G401.6 (cell line): ENCODE measurements at regions not wholly inside any gene's neighbourhood (a gene's known extent, or its start where the extent isn't known, plus 50 kb on each side); places are given as distances from the start of the nearest gene placed in this dataset.
"Not testable (repeated sequence)": the region's sequence is repeated elsewhere in the genome, so short reads cannot be mapped to it uniquely, and the experiment has no call there.

Source experiments
- FAIRE-seq: peaks from 2 replicates; lab custom pipeline; 2012; peaks lifted over from hg19 to GRCh38; lab: Jason Lieb, UNC

DNA sequence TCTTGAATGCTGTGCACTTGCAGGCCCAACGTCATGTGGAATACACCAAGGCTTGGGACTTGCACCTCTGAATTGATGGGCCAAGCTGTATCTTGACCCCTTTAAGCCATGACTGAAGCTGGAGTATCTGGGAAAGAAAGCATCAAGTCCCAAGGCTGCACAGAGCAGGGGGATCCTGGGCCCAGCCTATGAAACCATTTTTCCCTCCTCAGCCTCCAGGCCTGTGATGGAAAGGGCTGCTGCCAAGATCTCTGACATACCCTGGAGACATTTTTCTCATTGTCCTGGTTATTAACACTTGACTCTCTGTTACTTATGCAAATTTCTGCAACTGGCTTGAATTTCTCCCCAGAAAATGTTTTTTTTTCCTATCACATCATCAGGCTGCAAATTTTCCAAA lies 174.0 kb upstream of the SNX2 start:
- FAIRE-seq, result no peak

DNA sequence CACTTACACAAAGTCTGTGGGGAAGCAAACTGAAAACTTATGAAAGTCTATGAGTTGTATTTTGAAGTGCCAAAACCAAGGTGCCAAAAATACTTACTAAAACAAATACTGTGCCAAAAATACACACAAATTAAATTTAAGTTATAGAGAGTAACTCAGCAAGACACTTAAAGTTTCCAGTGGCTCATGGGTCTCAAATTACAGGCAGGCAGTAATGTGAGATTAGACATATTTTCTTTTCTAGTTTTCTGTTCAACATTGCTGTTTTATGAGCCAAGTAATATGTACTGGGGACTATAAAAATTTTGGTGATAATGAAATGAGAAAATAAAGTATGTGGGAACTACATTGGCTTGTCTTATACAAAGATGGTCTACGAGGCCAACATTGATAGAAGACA lies 172.2 kb upstream of the SNX2 start:
- FAIRE-seq, result no peak

DNA sequence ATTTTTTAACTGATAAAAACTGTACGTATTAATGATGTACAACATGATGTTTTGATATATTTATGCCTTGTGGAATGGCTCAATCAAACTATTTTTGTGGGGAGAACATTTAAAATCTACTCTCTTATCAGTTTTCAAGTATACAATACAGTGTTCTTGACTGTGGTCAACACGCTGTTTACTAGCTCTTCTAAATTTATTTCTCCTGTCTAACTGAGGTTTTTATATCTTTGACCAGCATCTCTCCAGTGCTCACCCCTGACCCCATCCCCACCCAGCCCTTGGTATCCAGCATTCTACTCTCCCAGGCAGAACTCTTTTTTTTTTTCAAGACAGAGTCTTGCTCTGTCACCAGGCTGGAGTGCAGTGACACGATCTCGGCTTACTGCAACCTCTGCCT lies 169.6 kb upstream of the SNX2 start:
- no peak for FAIRE-seq

DNA sequence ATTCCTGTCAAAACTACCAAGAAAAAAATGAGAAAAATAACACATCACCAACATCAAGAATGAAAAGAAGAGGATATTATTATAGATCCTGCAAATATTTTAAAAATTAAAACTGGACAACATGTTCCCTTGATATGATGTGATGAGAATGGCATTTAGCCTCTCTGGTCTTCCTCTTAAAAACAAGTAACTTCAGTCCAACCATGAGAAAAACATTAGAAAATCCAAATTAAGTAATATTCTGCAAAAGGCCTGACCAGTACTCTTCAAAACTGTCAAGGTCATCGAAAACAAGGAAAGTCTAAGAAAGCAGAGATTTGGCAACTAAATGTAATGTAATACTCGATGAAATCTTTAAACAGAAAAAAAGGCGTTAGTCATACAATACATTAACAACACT lies 167.1 kb upstream of the SNX2 start:
- no peak for FAIRE-seq

DNA sequence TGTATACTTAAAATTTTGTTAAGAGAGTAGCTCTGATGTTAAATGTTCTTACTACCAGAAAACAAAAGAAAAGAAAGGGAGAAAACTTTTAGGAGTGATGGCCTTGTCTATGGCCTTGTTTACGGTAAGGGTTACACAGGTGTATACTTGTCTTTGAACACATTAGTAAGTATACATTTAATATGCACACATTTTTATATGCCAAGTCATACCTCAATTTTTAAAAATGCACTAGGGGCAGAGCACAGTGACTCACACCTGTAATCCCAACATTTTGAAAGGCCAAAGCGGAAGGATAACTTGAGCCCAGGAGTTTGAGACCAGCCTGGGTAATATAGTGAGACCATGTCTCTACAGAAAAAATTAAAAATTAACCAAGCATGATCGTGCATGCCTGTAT lies 166.7 kb upstream of the SNX2 start:
- no peak for FAIRE-seq

DNA sequence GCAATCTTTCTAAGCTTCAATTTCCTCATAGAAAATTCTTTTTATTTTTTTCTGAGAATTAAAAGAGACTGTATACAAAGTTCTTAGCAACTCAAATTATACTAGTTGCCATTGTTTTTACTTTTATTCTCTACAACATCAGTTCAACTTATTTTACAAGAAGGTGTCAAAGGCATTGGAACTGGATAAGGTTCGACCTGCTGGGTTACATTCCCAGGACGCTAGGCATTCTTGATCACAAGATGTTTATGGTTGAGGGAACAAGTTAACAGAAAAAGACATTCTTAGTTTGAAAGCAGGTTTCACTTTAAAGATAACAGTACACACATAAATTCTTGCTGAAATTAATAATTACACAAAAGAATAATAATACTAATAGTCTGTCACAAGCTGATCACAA lies 163.5 kb upstream of the SNX2 start:
- FAIRE-seq, result no peak

DNA sequence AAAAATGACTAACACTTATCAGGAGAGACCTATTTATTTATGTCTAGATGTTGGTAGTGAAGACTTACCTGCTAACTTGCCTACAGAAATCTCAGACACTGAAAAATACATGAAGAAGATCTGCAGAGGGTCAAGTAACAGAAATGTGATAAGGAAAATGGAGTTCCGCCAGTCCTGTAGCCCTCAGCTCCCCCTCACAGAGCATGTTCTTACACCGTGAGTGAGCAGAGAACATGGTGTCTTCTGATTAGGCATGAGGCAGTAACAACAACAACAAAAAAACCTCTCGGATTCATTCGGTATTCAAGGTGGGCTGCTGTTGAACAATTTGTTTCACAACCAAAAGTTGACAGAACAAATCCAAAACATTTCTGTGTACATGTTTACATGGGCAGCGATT lies 162.0 kb upstream of the SNX2 start:
- FAIRE-seq, result no peak

DNA sequence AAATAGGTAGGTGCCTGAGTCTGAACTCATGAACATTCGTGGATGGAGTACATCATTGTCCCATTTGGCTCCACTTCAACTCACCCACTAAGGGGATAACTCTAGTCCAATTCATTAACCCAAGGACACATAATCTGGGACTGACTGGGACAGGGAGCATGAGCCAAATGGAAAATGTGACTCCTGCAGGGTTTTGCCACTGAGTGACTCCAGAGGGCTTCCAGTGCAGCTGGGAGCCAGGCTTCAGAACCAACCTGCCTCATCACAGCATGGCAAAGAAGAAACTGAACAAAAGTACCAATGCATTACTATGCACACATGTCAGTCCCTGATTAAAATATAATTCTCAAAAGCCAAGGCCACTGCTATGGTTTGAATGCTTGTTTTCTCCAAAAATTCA lies 159.7 kb upstream of the SNX2 start:
- FAIRE-seq, result no peak

DNA sequence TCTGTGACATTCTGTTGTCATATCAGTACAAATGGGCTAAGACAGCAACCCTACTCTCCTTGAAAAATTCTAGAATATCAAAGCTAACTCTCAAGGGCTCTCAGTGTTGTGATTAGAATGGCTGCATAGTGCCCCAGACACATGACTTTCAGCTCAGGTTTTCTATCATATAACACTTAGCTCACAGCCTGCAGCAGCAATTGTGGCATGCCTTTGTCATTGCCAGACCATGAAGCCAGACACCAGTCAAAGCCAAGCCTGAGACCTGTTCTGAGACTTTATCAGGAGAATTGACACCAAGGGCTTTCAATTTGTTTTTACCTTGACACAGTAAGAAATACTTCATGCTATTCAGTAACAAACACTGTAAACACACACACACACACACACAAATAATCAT lies 159.0 kb upstream of the SNX2 start:
- no peak for FAIRE-seq

DNA sequence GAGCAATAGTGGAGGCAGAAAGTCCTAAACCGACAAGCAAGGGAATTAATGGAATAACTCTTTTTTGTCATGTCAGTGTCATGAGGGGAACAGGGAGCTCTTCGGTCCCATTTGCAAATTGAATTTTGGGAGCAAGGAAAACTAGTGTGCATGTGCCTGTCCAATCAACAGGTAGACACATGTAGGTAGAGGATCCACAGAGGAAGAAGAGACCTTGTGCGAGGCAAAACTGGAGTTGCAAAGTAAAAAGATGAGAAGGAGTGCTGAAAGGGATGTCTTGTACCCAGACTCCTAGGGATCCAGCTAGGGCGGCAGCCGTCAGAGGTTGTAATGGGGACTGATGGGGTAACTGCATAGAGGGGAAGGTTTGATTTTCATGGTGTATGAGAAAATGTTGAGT lies 156.8 kb upstream of the SNX2 start:
- not testable (repeated sequence) for FAIRE-seq

DNA sequence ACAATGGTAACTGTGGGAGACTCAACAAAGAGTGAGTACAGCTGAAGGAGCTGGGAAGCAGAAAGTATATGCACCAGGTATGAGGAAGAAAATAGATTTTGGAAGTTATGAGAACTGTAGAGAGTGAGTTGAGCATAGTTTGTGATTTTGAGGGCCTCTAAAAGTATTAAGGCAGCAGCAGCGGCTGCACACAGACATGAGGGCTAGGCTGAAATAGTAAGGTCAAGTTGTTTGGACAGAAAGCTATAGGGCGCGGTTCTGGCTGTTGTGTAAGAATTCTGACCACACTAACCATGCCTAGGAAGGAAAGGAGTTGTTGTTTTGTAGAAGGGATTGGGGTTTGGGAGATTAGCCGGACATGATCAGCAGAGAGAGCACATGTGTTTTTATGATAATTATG lies 154.1 kb upstream of the SNX2 start:
- FAIRE-seq, result not testable (repeated sequence)

DNA sequence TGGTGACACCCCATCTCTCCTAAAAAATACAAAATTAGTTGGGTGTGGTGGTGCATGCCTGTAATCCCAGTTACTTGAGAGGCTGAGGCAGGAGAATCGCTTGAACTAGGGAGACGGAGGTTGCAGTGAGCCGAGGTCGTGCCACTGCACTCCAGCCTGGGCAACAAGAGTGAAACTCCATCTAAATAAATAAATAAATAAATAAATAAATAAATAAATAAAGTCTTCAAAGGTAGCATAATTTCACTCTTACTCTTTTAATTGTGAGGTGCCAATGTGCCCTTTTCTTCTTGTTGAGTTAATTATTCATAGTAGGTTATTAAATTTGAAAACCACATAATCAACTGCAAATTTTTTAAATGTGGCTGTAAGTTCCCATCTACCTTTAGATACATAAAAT lies 146.2 kb upstream of the SNX2 start:
- not testable (repeated sequence) for FAIRE-seq

DNA sequence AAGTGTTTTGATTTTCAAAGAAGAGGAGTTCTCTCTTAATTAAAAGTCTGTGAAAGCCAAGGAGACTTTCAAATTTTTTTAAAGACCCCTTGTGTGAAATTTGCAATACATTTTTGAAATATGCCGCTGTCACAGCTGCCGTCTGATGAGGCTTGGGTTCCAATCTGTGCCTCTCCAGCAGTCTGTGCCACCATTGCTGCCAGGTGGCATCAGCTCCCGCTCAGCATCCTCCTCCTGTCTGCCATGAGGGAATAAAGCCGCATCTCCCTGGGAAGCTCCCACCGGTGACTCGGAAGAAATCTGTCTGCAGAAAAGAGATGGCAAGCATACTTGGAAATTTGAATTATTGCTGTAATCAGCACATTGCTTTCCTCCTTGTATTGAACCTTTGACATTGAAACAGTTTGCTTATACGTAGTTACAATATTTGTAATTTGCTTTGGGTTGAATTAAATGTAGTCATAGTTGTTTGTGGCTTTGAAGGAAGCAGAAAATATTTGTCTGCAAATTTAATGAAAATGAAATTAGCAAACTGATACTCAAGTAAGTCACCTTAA lies 145.7 kb upstream of the SNX2 start:
- FAIRE-seq, result no peak

DNA sequence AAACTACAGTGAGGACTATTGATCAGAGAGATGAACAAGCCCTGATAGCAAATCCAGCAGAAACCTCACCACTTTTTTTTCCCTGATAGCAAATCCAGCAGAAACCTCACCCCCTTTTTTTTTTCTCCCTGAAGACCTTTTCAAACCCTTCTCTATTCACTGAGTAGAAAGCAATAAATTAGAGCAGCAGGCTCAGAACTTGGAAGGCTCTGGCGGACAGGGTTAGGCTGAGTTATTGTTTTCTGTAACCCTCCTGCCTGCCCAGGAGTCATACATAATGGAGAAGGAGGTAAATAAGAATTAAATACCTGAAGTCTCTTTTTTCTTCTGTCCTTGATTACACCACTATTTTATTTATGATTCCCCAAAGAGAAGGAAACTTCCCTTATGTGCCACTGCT lies 136.3 kb upstream of the SNX2 start:
- no peak for FAIRE-seq

DNA sequence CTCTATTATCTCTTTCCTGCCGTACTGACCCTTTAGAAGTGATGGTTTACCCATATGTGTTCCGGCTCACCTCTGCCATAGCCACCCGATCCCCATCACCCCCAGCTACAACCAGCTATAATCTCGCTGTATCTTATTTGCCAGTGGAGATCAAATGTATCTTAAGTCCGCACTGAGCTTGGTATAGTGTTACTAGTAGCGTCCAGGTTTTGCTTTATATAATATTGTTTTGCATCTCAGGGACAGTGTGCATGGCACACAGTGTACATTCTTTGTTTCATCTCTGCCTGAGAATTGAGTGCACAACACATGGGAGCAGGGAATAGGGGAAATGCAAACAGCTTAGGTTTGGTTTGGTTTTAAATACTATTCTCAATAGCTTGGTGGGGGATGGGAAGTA lies 135.8 kb upstream of the SNX2 start:
- FAIRE-seq, result no peak

DNA sequence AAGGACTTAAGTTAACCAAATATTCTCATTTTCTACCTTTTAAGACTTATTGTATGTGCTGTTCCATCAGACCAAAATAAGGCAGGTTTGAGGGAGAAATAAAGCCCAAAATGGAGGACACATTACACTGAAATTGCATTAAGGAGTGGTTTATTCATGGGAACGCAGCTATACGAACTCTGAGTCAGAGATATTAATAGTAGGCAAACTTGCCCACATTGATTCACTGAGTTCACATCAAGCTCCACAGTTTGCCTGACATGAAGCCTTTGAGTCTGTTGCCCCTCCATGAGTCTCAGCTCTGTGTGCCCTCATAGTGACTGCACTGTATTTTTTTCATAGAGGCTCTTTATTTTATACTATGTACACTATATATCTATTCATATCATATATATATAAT lies 135.0 kb upstream of the SNX2 start:
- no peak for FAIRE-seq

DNA sequence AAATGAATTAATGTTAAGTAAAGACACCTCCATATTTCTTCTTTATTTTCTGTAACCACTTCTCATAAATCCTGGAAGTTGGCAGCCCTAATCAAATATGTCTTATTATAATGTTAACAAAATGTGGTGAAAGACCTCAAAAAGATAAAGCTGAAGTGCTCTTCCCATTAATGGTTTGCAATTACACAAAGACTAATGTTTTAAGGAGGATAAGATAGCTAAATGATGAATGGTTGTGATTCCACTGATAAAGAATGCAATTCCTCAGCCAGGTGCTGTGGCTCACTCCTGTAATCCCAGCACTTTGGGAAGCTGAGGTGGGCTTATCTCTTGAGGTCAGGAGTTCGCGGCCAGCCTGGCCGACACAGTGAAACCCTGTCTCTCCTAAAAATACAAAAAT lies 125.8 kb upstream of the SNX2 start:
- no peak for FAIRE-seq

DNA sequence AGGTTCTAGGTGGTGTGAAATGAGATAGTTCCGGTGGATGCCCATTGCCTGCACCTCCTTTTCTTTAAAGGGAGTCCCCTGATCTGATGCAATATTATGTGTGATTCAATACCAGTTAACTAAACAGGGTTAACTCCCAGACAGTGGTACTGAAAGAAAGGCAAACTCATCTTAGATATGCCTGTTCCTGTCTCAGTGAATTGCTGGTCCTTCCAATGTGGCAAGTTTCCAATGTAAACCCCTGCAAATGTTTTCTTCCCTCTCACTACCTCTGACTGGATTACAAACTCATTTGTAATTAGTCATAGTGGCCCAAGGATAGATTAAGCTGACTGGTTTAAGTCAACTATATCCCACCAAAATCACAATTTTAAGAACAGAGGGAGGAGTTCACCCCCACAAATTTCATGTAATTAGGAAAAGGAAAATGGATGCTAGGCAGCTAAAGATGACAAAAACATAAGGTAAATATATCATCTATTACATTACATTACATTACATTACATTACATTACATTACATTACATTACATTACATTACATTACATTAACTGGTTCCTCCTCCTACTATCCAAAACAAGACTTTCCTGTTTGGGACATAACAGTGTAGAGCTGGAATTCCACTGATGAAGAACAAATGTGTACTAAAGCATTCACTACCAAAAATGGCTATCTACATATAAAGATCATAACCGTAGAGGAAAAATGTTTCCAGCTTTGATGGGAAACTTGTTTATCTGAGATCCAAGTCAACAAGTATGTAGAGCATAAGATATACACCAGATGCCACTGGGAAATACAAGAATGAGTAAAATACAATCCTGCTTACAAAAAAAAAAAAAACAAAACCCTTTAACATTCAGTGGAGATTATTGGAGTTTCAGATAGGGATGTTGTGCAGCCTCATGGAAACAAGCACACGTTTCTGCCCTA lies 121.5 kb upstream of the SNX2 start:
- no peak for FAIRE-seq

DNA sequence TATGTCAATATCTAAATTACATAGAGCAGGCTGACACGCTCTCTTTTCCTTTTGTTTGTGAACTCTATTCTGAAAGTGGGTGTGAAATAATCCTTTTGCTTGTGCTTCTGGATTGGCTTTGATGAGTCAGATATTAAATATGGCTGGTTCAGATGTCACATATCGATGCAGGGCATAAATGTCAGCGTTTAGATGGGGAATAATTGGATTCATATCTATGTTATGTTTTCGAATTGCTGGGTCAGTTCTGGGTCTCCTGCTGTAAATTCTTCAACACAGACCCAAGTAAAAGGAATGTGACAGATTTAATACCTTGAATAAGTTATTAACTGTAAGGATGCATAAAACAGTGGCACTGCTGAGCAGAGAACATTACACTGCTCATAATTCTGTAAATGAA lies 118.7 kb upstream of the SNX2 start:
- FAIRE-seq, result no peak

DNA sequence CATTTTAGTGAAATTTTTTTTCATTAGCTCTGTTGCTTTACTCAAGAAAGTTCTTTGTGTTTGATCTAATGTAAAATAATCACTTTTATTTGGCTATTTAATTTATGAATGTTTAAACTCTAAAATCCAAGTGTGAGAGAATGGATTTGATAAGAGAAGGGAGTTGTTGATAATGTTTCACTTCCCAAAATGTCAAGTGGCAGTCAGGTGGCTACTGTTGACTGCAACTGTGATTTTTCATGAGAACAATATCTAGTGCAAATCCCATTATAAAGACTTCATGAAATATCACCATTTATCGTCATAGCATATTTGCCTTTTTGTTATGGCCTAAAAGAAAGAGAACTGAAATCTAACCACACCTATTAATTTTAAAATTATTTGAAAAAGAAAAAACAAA lies 118.3 kb upstream of the SNX2 start:
- no peak for FAIRE-seq

DNA sequence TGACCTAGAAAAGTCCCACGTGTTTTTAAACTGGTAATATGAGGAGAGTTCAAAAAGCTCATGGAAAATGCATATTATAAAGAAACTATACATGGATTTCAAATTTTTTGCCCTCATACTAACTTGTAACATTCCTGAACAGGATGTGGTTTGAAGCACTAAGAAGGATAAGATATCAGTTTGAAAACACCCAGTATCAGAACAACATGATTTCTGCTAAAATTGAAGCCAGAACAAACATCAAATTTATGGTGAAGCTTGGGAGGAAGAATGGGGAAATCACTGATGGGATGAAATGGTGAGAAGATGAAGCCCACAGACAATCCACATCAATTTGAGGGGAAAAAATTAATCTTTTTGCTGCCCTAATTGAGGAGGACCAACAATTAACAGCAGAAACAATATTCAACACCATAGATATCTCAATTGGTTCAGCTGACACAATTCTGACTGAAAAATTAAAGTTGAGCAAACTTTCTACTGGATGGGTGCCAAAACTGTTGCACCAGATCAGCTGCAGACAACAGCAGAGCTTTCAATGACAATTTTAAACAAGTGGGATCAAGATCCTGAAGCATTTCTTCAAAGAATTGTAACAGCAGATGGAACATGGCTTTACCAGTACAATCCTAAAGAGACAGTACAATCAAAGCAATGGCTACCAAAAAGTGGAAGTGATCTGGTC lies 113.2 kb upstream of the SNX2 start:
- FAIRE-seq, result no peak

DNA sequence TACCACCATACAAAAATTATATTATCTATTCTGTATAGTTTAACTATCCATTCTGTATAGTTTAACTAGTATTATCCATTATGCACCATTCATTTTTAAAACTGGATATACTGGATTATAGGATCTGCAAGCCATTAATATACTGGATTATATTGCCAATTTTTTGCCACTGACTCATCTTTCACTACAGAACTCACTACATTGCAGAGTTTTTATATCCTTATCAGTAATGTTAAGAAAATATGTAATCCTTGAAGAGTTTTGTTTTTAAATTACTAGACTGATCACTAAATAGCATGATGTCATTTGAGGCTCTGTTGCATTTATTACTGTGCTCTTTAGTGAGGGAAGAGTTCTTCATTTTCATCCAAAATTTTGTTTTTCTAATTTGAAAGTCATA lies 109.8 kb upstream of the SNX2 start:
- no peak for FAIRE-seq

DNA sequence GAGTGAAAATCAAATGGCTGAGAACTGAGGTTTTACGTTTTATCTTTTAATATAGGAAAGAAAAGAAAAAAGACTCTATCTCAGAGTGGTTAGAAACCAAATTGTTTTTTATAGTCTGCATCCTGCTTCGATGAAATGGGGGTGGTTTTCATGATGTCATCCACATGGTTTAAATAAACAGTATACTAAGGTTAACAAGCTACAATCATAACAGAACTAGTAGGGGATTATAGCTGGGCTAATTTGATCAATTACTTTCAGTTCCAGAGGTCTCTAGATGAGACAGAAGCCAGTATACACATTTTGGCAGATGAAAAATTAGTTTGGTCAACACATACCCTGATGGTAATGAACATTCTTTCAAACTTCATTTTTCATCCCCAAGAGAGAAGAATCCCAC lies 106.3 kb upstream of the SNX2 start:
- FAIRE-seq, result no peak

DNA sequence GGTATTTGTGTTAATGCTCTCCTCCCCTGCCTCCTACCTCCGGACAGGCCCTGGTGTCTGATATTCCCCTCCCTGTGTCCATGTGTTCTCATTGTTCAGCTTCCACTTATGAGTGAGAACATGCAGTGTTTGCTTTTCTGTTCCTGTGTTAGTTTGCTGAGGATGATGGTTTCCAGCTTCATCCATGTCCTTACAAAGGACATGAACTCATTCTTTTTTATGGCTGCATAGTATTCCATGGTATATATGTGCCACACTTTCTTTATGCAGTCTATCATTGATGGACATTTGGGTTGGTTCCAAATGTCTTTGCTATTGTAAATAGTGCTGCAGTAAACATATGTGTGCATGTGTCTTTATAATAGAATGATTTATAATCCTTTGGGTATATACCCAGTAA lies 105.2 kb upstream of the SNX2 start:
- FAIRE-seq, result not testable (repeated sequence)
